Chondrocyte (in vitro differentiated cells): ENCODE measurements at regions not wholly inside any gene's neighbourhood (a gene's known extent, or its start where the extent isn't known, plus 50 kb on each side); places are given as distances from the start of the nearest gene placed in this dataset.
"Not testable (repeated sequence)": the region's sequence is repeated elsewhere in the genome, so short reads cannot be mapped to it uniquely, and the experiment has no call there.

Source experiments
- DNase-seq: peaks from one replicate; pipeline ENCODE4 v3.0.0; 2021; ENCODE audit warnings: mixed read lengths, low spot score
- H3K27ac Mint-ChIP-seq: one replicate; pipeline ENCODE4 v1.8.0; 2021; ENCODE audit warnings: mild to moderate bottlenecking, moderate library complexity, mixed read lengths; ENCODE audit not compliant: unreplicated experiment
- H3K27me3 Mint-ChIP-seq: 2 replicates; pipeline ENCODE4 v1.8.0; 2021; ENCODE audit warnings: low read depth, mixed read lengths
- H3K36me3 Mint-ChIP-seq: 2 replicates; pipeline ENCODE4 v1.8.0; 2021; ENCODE audit warnings: low read depth, mixed read lengths
- H3K4me1 Mint-ChIP-seq: 2 replicates; pipeline ENCODE4 v1.8.0; 2021; ENCODE audit warnings: low read depth, mild to moderate bottlenecking, mixed read lengths
- H3K4me3 Mint-ChIP-seq: one replicate; pipeline ENCODE4 v1.8.0; 2021; ENCODE audit warnings: mild to moderate bottlenecking, moderate library complexity, mixed read lengths; ENCODE audit not compliant: unreplicated experiment
- H3K9me3 Mint-ChIP-seq: 2 replicates; pipeline ENCODE4 v1.8.0; 2021; ENCODE audit warnings: low read depth, mixed read lengths
- TF ChIP-seq, protein P1 (sequence below): fragments of 200-600 bp; sonication (generic); IDR thresholded peaks from 2 replicates; pipeline ENCODE4 v1.5.0; 2021; ENCODE audit warnings: antibody characterized with exemption, mild to moderate bottlenecking, moderate library complexity

DNA sequence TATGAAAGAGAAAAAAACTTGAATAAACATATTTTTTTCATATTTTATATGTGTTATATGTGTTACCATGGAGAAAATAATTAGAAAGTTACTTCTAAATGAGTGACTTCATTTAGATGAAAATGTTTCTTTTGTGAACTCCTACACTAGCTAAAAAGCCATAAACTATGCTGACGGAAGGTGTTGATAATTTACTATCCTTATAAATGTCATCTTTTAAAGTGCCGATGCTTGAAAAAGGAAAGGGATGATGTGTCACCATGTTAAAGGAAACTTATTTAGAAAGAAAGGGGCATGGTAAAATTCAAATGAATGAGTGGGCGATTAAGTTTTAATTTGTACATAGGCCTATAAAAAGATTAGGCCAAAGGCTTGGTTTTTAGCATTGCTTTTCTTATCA is 133.8 kb downstream of the SPRY1 start:
- H3K9me3 Mint-ChIP-seq = peaks cover 15% of the 10 kb centered on the region
- no peak overlapping the region for H3K27ac Mint-ChIP-seq
- H3K4me1 Mint-ChIP-seq = peaks cover under 1% of the 10 kb centered on the region
- H3K36me3 Mint-ChIP-seq = peaks cover 4% of the 10 kb centered on the region
- H3K4me3 Mint-ChIP-seq = no peak overlapping the region
- TF ChIP-seq, protein P1, sequence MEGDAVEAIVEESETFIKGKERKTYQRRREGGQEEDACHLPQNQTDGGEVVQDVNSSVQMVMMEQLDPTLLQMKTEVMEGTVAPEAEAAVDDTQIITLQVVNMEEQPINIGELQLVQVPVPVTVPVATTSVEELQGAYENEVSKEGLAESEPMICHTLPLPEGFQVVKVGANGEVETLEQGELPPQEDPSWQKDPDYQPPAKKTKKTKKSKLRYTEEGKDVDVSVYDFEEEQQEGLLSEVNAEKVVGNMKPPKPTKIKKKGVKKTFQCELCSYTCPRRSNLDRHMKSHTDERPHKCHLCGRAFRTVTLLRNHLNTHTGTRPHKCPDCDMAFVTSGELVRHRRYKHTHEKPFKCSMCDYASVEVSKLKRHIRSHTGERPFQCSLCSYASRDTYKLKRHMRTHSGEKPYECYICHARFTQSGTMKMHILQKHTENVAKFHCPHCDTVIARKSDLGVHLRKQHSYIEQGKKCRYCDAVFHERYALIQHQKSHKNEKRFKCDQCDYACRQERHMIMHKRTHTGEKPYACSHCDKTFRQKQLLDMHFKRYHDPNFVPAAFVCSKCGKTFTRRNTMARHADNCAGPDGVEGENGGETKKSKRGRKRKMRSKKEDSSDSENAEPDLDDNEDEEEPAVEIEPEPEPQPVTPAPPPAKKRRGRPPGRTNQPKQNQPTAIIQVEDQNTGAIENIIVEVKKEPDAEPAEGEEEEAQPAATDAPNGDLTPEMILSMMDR = no peak
- no peaks in the 10 kb centered on the region for H3K27me3 Mint-ChIP-seq
- DNase-seq = no peak

DNA sequence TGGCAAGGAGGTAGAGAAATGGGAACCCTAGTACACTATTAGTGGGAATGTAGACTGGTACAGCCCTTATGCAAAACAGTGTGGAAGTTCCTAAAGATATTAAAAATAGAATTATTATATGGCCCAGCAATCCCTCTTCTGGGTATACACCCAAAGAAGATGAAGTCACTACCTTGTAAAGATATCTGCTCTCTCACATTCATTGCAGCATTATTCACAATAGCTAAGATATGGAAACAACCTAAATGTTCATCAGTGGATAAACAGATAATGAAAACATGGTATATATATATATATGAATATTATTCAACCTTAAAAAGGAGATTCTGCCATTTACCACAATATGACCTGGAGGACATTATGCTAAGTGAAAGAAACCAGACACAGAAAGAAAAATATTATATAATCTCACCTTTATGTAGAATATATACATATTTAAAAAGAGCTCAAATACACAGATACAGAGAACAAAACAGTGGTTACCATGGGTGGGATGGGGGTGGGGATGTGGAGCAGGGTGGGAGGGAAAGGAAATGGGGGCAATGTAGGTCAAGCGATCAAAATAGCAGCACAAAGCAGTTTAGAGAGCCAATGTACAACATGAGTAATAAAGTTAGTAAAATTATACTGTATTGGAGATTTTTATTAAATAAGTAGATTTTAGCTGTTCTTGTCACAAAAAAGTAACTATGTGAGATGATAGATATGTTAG is 138.6 kb downstream of the SPRY1 start:
- Mint-ChIP-seq H3K9me3 (peaks cover 15% of the 10 kb centered on the region), H3K27me3 (peaks cover 2% of the 10 kb centered on the region), H3K27ac (no peak overlapping the region), H3K4me1 (no peaks in the 10 kb centered on the region), H3K4me3 (no peak overlapping the region), H3K36me3 (peaks cover 4% of the 10 kb centered on the region)
- no peak for DNase-seq
- TF ChIP-seq, protein P1 = no peak

DNA sequence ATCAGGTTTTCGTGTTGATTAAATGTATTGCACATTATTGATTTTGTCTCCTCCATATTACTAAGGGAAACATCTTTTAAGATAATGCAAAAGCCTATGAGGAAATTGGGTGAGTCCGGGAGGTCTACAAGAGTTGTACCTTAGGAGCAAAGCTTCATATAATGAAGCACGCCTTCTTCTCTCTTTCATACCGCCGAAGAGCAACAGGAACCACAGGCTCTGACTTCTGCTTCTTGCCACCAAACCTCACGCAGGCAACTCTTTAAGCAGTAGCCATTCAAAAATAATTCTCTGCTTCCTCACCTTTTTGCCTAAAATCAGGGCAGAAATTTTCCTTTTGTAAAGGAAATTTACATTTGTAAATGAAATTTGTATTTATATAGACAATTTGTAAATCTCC is 139.6 kb downstream of the SPRY1 start:
- H3K27ac Mint-ChIP-seq = no peak overlapping the region
- H3K4me1 Mint-ChIP-seq = no peaks in the 10 kb centered on the region
- H3K4me3 Mint-ChIP-seq = no peak overlapping the region
- H3K27me3 Mint-ChIP-seq = peaks cover 2% of the 10 kb centered on the region
- H3K9me3 Mint-ChIP-seq = peaks cover 15% of the 10 kb centered on the region
- H3K36me3 Mint-ChIP-seq = peaks cover 4% of the 10 kb centered on the region
- TF ChIP-seq, protein P1 = no peak
- DNase-seq = no peak

DNA sequence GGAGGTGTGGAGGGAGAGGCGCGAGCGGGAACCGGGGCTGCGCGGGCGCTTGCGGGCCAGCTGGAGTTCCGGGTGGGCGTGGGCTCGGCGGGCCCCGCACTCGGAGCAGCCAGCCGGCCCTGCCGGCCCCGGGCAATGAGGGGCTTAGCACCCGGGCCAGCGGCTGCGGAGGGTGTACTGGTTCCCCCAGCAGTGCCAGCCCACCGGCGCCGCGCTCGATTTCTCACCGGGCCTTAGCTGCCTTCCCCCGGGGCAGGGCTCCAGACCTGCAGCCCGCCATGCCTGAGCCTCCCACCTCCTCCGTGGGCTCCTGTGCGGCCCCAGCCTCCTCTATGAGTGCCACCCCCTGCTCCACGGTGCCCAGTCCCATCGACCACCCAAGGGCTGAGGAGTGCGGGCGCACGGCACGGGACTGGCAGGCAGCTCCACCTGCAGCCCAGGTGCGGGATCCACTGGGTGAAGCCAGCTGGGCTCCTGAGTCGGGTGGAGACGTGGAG is 141.4 kb downstream of the SPRY1 start:
- not testable (repeated sequence) for H3K27ac Mint-ChIP-seq, H3K9me3 Mint-ChIP-seq, DNase-seq, H3K27me3 Mint-ChIP-seq, H3K36me3 Mint-ChIP-seq, H3K4me1 Mint-ChIP-seq, H3K4me3 Mint-ChIP-seq

DNA sequence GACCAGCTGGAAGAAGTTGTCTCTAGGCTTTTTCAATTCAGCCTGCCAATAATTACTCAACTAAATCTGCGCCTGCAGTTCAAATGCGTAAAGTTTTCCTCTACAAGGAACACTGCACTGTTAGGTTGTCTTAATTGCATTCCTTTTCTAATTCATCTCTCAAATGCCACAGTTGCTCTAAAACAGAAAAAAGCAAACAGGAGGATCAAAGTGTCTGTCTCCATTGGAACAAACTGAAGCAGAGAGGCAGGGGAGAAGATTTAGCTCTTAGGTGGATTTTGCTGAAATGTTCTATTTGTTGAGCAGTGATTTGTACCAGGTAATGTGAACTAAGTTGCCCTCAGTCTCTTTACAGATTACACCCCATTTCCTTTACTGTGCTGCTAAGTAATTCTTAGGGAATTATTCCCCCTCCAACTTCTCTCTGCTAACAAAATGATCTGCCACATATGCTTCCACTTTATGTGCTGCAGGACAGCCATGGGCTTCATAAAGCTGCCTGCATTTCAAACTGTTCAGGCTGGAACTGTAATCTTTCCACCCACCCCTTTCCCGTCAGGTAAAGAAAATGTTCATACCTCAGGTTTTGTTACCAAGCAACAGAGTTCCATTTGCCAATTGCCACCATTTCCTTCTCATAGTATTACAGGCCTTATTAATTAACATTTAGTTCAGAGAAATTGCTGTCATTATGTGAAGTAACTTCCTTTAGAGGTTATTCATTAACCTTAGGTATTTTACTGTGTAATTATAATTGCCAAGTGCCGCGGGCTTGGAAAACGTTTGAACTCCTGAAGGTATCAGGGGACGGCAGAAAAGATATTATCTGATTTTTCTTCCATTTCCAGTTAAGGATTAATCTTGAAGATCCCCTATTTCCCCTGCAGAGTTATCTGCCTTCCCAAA is 149.3 kb downstream of the SPRY1 start:
- no peaks in the 10 kb centered on the region for H3K4me1 Mint-ChIP-seq
- H3K27ac Mint-ChIP-seq = no peak overlapping the region
- peaks cover 7% of the 10 kb centered on the region for H3K27me3 Mint-ChIP-seq
- H3K4me3 Mint-ChIP-seq = no peak overlapping the region
- TF ChIP-seq, protein P1 = no peak
- peaks cover 9% of the 10 kb centered on the region for H3K36me3 Mint-ChIP-seq
- peaks cover 6% of the 10 kb centered on the region for H3K9me3 Mint-ChIP-seq
- no peak for DNase-seq
